C4-2B (cell line): ENCODE measurements at regions not wholly inside any gene's neighbourhood (a gene's known extent, or its start where the extent isn't known, plus 50 kb on each side); places are given as distances from the start of the nearest gene placed in this dataset.

Experiments used
- CTCF ChIP-seq: fragments of 450-650 bp; conservative IDR thresholded peaks from 2 replicates; pipeline ENCODE4 v1.5.1; 2017; ENCODE audit warnings: mild to moderate bottlenecking
- ZFX ChIP-seq: fragments of 450-650 bp; IDR thresholded peaks from 2 replicates; pipeline ENCODE4 v1.6.1; 2017

DNA sequence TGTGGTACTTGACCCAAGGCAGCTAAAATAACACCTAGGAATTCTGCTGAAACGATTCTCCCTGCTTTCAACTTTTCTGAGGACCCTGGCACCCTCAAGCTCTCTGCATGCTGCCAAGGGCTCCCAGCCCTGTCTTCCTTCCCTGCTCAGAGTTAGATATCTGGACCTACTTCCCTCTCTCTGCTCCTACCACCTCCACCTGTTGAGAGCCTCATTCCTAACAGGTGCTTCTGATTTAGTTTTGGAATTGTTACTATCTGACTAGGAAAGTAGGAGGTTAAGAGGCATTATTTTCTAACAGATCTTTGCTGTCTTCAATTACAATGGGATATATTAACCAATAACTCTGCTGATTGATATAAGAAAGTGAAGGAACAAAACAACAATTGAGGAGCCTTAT, 253.8 kb downstream of the FZD1 start:
- no peak for TF ChIP-seq CTCF
- no peak for TF ChIP-seq ZFX
